ENCODE measurements at regions not wholly inside any gene's neighbourhood (a gene's known extent, or its start where the extent isn't known, plus 50 kb on each side); places are given as distances from the start of the nearest gene placed in this dataset.
"Not testable (repeated sequence)": the region's sequence is repeated elsewhere in the genome, so short reads cannot be mapped to it uniquely, and the experiment has no call there.

- H3K4me3 ChIP-seq (ENCODE audit: insufficient read depth, low read depth, low read length); H3K9me1 ChIP-seq (ENCODE audit: insufficient read depth, low read length); H2AK9ac ChIP-seq (replicated peaks; ENCODE audit: low read depth, low read length, poor library complexity); H2BK15ac ChIP-seq (ENCODE audit: low read depth, low read length); H3K27ac ChIP-seq (ENCODE audit: insufficient read depth, low read length); H3K36me3 ChIP-seq (ENCODE audit: control insufficient read depth, insufficient read depth, low read length); H2BK120ac ChIP-seq (ENCODE audit: low read depth, low read length); H2BK5ac ChIP-seq (ENCODE audit: low read depth, low read length, poor library complexity, severe bottlenecking); DNase-seq; H3K56ac ChIP-seq (ENCODE audit: extremely low read depth, insufficient read depth, low read length); H3K27me3 ChIP-seq (ENCODE audit: control insufficient read depth, insufficient read depth, low read length); dilution Hi-C loops (cut with HindIII; ENCODE audit: low sequenced_read_pairs, unreplicated experiment); H3K9ac ChIP-seq (ENCODE audit: low read depth, low read length); H3K23ac ChIP-seq (ENCODE audit: low read depth, low read length); H2AK5ac ChIP-seq (ENCODE audit: low read depth, low read length); H4K91ac ChIP-seq (ENCODE audit: insufficient read depth, low read depth, low read length); intact Hi-C loops (cut with micrococcal nuclease); CTCF ChIA-PET; ATAC-seq (ENCODE audit: low read depth); H3K4me1 ChIP-seq (ENCODE audit: control insufficient read depth, insufficient read depth, low read length); H3K79me1 ChIP-seq (ENCODE audit: low read depth in 1 of 2, low read length in 2 of 2); H2BK20ac ChIP-seq (ENCODE audit: low read depth, low read length); H4K5ac ChIP-seq (ENCODE audit: low read depth, low read length); H3K4me2 ChIP-seq (ENCODE audit: low read depth, low read length); H2AFZ ChIP-seq (replicated peaks; ENCODE audit: low read length, poor library complexity); H3K14ac ChIP-seq (replicated peaks; ENCODE audit: low read depth, low read length); H3K9me3 ChIP-seq (ENCODE audit: control insufficient read depth, insufficient read depth, low read length); H3K4ac ChIP-seq (ENCODE audit: low read depth, low read length); H4K20me1 ChIP-seq (ENCODE audit: insufficient read depth, low read length); in situ Hi-C loops (cut with MboI; ENCODE audit: low sequenced_read_pairs); POLR2A ChIA-PET (ENCODE audit: unreplicated experiment); H4K8ac ChIP-seq (ENCODE audit: low read depth in 2 of 2, low read length in 2 of 2); BruUV-seq (replicated peaks); H3K18ac ChIP-seq (ENCODE audit: low read depth, low read length): not testable (repeated sequence)
Observed at GRCh38 chr1:120552190-120552589, 137.4 kb downstream of the NBPF8 start.

- H4K5ac ChIP-seq (ENCODE audit: low read depth, low read length) = not testable (repeated sequence)
Observed at GRCh38 chr1:120557605-120558302, 142.9 kb downstream of the NBPF8 start.

More at GRCh38 chr1:120557605-120558302, 142.9 kb downstream of the NBPF8 start:
- H3K4me1 ChIP-seq (ENCODE audit: control insufficient read depth, insufficient read depth, low read length); H2BK20ac ChIP-seq (ENCODE audit: low read depth, low read length); H3K18ac ChIP-seq (ENCODE audit: low read depth, low read length); H3K27me3 ChIP-seq (ENCODE audit: control insufficient read depth, insufficient read depth, low read length); H3K9me1 ChIP-seq (ENCODE audit: insufficient read depth, low read length); in situ Hi-C loops (cut with MboI; ENCODE audit: low sequenced_read_pairs); BruUV-seq (replicated peaks); H4K91ac ChIP-seq (ENCODE audit: insufficient read depth, low read depth, low read length); H3K36me3 ChIP-seq (ENCODE audit: control insufficient read depth, insufficient read depth, low read length); H2BK120ac ChIP-seq (ENCODE audit: low read depth, low read length); H3K9me3 ChIP-seq (ENCODE audit: control insufficient read depth, insufficient read depth, low read length); H3K14ac ChIP-seq (replicated peaks; ENCODE audit: low read depth, low read length); H4K20me1 ChIP-seq (ENCODE audit: insufficient read depth, low read length); H2BK15ac ChIP-seq (ENCODE audit: low read depth, low read length); H2BK5ac ChIP-seq (ENCODE audit: low read depth, low read length, poor library complexity, severe bottlenecking); dilution Hi-C loops (cut with HindIII; ENCODE audit: low sequenced_read_pairs, unreplicated experiment); H3K79me1 ChIP-seq (ENCODE audit: low read depth in 1 of 2, low read length in 2 of 2); POLR2A ChIA-PET (ENCODE audit: unreplicated experiment); H3K23ac ChIP-seq (ENCODE audit: low read depth, low read length); H2AK5ac ChIP-seq (ENCODE audit: low read depth, low read length); intact Hi-C loops (cut with micrococcal nuclease); H4K8ac ChIP-seq (ENCODE audit: low read depth in 2 of 2, low read length in 2 of 2); CTCF ChIA-PET; H2AFZ ChIP-seq (replicated peaks; ENCODE audit: low read length, poor library complexity); H3K4ac ChIP-seq (ENCODE audit: low read depth, low read length); H2AK9ac ChIP-seq (replicated peaks; ENCODE audit: low read depth, low read length, poor library complexity): not testable (repeated sequence)
- Histone ChIP-seq H3K4me2 (ENCODE audit: low read depth, low read length) (peak overlapping the region; percentile 43), H3K27ac (ENCODE audit: insufficient read depth, low read length) (peak overlapping the region; percentile 8; the same call in 1 of the 2 replicates), H3K9ac (ENCODE audit: low read depth, low read length) (peak overlapping the region; percentile 24; the same call in 1 of the 2 replicates), H3K56ac (ENCODE audit: extremely low read depth, insufficient read depth, low read length) (peak overlapping the region; percentile 30; the same call in 1 of the 2 replicates), H3K4me3 (ENCODE audit: insufficient read depth, low read depth, low read length) (peak overlapping the region; percentile 44)
- ATAC-seq (ENCODE audit: low read depth) = peak; percentile 10
- no CpG with 5 or more reads among the region's 46 CpGs for WGBS, 2 experiments (ENCODE audit: extremely low coverage in 2 of 2, insufficient read length in 1 of 2)
- DNase-seq = peak; percentile 5

All from IMR-90 (cell line).